Stimulated activated naive CD4-positive, alpha-beta T cell (primary cell): ENCODE measurements at regions not wholly inside any gene's neighbourhood (a gene's known extent, or its start where the extent isn't known, plus 50 kb on each side); places are given as distances from the start of the nearest gene placed in this dataset.
A peak's percentile ranks its signal among the peaks of the same experiment; 100 is the strongest.

Experiments used
- DNase-seq, 6 experiments: peaks; one replicate each; lab custom pipeline; 2025; lab: John Stamatoyannopoulos, UW

DNA sequence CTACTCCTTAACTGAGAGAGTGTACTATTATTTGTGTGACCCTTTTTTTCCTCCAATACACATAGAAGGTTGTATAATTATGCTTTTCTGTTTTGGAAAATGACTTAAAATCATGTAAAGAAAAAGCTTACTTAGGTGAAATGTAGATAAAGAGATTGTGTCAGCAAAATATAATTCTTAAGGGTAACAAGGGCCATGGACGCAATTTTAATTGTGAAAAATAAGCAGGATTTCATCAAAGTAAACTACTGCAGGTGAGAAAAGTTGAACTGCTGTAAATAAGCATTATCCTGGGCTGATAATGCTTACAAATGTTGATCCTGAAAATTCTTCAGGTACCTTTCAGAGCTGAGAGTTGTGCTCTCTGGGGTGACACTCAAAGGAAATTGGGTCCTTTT lies 141.5 kb downstream of the RPIA start:
- no peak for DNase-seq

DNA sequence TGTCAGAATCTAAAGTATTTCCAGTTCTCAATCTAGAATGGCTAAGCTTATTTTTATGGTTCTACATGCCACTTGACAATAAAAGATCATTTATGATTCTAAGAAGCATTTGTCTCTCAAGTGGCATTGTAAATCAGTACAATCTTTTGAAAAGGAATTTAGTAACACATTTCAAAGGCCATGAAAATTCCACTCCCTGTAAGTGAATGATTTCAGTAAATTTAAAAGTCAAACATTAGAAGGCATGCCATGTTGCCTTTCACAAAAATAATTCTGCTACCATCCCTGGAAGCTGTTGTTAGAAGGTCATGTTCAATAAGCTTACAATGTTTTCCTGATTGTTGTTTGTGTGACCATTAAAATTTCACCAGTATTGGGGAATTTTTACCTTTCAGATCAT lies 142.9 kb downstream of the RPIA start:
- DNase-seq = no peak

DNA sequence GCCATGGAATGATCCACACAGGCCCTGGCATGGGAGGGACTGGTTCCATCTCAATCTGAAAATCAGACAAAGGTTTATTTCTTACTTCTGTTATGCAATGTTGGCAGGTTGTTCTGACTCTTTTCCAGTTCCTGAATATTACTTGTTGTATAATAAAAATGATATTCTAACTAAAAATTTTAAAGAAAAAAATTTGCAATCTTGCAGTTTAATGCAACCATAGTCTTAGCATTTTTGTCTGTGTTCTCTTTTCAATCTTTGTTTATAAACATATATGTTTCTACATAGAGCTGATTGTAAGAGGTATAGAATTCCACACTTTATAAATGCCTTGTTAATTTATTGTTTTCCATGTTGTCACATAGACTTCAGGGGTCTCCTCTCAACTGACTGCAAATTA lies 143.4 kb downstream of the RPIA start:
- DNase-seq = no peak

DNA sequence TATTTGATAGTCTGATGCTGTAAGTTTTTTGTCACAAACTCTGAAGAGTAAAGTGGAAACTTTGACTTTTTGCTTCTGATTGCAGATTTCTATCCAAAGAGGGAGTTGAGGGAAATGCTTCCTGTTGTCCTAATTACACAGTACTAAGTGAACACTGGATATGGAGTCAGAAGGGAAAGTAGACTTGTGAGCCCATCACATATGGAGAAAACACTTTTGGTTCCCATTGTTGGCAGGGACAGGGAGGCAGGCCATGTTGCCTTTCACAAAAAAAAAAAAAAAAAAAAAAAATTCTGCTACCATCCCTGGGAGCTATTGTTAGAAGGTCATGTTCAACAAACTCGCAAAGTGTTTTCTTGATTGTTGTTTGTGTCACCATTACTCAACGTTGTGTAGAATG lies 144.3 kb downstream of the RPIA start:
- DNase-seq = no peak

DNA sequence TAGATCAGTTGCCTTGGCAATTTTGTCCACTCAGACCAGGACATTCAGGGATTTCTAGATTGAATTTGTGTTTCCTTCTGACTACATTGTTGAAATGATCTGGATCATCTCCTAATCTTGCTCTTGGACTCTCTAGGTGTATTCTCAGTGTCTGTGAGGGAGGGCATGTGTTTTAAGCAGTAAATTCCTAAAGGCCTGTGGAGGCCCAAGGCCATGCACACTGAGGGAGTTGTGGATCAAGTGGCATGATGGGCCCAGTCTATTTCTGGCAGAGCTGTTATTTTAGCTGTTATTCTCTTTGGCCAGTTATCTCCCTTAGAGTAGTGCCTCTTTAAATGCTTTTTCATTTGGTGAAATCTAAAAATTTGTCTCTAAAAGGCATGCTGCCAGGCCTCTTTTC lies 144.9 kb downstream of the RPIA start:
- DNase-seq = no peak

DNA sequence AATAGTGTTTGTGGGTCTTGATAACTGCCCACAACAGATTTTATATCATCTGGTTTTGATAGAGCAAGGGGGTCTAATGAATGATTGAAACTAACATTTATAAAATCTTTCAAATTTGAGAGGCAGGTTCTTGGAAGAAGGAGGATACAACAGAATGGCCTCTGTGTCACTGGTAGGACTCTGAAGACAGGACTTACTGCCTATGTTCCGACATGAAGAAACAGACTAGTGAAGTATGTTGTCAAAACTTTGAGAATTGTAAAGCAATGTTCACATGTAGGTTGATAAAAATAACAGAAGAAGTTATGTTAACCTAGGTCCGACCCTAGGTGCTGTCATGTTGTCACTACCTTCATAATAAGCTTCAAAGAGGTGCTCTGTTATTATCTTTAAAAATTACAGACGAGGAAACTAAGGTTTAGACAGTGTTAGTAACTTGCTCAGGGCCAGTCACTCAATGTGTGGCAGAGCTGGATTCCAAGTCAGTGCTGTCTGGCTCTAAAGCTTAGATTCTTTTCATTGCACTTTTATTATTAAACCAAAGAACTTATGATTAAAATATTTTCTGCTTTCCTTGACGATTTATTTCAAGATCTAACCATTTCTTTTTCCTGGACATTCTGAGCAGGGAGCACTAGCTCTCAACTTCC lies 146.2 kb downstream of the RPIA start:
- no peak for DNase-seq

DNA sequence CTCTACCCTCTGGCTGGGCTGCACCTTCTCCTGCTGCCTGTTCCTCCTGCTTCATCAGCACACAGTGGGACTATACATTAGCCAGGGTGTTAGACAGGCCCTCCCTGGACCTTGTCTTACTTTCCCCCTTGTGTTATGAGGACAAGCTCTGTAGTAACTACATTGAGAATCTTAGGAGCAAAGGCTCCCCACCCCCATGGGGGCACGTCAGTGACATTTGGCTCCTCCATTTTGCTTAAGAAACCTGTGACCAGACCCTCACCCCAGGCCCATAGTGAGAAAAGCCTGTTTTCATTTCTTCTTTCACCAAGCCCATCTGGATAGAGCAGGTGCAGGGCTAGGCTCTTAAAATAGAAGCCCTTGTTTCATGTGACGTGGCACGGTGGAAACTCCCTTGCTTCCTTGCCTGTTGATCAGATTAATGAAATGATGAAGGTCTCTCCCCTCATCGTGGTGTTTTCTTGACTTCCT lies 146.7 kb downstream of the RPIA start:
- DNase-seq = no peak

DNA sequence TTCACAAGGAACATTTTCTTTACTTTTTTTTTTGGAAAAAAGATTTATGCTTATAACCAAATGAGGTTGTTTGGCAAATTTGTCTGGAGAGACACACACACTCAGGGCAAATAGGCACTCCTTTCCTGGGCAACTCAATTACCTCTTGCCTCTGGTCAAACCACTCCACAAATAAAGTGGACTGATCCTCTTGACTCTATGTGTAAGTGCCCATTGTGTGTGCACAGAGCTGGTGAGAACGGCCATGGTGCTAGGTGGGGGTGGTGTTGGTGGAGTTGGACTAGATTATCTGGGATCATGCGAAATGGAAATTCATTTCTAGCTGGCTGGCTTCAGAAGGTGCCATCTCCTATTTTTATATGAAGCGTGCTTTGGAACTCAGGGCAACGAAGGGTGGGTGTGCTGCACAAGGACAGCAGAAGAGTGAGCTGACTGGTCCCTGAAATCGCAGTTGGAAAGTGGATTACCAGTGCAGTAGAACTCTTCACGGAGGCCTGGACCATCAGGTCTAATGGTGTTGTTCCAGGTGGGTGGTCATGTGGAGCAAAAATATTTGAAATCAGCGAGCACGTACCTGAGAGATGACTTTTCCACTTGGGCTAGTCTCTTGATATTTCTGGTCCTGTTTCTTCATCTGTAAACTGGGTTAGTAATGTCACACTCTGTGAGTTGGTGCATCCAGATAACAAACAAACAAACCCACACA lies 149.9 kb downstream of the RPIA start:
- no peak for DNase-seq

DNA sequence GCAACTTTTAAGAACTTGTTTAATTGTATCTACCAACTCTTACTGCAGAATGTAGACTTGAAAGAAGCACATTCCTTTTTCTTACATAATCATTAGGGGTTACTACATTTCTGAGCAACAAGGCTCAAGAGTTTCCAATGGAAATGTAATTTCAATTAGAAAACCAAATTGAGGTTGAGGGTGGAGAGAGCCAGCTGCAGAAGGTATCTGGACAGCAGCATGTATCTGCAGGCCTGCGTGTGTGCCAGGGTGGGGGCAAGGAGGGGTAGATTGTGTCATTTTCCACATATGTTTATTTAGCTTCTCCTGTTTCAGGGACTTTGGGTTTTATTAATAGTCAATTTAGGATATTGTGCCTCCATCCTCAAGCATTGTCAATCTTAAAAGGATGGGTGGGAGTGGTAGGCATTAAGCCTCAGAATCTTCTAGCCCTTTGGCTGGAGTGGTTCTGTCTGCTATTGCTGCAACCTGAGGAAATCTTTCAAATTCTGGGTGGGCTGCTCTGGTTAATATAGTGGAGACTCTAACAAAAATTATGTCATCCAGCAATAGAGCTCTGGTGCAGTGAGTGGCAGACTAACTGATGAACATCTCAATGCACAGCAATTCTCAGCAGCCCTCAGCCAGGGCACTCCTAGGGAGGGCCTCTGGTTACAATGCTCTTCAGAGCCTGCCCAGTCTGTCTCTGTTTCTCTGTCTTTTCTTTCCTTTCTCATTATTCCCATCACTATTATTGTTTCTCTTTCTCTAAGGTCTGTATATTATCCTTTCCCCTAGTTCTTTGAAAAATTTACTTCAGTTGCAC lies 151.4 kb downstream of the RPIA start:
- no peak for DNase-seq

DNA sequence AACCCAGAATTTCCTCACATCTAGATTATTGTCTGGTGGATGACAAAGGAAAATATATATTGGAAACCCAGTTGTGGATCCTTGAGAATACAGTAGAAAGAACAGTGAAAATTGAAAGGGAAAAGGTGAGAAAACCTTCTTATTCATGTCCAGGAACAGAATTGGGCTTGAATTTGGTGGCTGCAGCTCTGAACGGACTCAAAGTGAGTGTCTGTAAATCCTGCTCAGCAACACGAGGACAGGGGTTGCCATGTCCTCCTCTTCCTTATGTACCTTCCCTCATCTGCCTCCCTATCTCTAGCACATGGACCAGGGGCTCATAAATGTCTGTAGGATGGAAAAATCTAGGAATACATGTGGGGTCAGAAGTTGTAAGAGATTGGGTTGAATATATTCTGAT lies 152.2 kb downstream of the RPIA start:
- no peak for DNase-seq

DNA sequence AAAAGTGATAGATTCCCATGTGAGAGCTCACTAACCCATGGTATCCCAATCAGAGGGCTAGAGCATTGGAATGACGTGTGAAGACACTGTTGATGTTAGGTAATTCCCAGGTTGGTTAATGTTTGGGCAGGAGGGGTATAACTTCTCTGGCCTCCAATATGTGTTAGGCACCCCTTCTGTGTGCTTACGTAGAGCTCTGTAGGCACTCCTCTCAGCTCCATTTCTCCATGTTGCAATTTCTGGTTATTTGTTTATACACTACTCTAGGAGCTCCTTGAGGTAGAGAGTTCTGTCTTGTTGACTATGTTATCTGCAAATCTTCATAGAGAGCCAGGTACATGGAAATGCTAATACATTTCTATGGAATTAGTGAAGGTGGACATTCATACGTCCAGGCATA lies 153.5 kb downstream of the RPIA start:
- DNase-seq = no peak

DNA sequence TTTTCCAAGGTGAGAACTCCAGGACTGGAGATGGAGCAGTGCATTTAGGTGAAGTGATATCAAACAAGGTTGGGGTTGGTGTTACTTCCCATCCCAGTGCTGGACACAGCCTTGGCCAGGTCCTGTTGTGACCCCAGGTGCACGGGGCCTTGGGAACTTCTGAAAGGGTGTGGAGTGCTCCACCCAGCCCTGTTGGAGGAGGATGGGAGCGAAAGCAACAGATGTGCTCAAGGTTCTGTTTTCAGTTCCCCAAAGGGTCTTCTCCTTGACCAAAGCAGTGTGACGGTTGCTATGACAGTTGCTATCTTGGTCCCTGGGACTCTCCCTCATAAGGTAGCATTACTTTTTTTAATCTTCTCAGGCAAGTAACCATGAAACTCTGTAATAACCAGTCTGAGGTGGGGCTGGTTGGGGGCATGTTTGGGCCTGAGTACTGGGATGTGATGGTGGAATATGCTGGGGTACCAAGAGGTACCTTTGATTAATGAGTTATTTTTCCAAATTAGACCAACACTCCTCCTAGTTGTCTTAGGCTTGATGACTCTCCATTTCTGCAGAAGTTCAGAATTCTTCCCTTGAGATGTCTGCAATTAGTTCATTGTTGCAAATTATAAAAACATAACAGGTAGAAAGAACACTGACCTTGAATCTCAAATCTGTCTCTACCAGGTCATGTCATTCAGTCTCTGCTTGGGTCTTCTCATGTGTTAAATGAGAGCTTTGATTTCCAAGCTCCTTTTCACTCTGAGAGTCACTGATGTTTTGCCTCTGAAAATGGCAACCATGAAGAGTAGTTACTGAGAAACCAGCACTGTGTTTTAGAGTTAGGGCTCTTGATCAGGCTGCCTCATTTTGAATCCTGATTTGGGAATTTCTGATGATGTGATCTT lies 154.5 kb downstream of the RPIA start:
- DNase-seq = no peak

DNA sequence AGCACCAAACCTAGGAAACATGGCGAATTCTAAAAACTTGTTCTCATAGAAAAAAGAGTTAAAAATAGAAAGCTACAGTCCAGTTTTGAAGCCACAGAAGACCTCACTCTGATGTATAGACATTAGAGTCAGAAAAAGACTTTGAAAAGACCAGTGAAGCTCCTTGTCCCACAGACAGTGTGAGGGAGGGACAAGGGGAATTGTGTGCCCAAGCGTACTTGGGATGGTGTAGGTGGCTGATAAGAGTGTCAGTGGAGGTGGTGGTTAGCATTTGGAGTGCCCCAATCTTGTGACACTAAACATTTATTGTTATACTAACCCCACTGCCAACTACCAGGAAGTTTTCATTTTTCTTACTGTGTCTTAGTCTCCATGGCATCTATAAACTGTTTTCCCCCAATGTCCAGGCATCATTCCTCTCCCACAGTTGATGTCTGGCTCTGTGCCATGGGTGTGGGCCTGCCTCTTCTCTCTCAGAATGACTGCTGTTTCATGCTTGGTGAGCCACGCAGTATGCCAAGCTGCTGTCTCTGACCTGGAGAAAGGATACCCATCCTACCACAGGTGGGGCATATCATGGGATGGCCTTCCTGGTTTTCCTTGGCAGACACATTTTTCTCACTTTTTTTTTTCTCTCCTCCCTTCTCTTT lies 161.4 kb downstream of the RPIA start:
- DNase-seq = no peak

DNA sequence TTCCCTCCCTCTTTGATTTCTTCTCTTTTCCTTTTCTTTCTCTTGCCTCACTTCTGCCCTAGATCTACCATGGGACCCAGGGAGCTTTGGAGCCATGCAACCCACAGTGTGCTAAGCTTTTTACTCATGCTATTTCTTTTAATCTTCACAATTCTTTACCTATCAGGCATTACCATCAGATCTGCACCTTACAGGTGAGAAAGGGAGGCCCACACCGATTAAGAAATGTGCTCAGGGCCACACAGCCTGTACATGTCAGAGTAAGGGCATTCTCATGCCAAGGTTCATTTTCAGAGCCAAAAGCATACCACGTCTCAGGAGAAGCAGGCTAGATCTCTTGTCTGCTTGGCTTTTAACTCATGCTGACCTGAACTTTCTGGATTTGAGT lies 161.9 kb downstream of the RPIA start:
- no peak for DNase-seq

DNA sequence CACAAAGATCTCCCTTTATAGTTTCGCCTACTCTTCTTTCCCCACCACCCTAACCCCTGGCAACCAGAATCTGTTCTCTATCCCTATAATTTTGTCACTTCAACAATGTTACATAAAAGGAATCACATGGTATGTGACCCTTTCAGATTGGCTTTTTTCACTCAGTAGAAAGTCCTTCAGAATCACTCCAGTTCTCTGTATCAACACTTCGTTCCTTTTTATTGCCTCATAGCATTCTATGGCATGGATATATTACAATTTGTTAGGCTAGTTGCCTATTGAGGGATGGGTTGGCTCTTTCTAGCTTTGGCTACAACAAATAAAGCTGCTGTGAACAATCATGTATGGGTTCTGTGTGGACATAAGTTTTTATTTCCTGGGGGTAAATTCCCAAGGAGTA lies 163.1 kb downstream of the RPIA start:
- no peak for DNase-seq

DNA sequence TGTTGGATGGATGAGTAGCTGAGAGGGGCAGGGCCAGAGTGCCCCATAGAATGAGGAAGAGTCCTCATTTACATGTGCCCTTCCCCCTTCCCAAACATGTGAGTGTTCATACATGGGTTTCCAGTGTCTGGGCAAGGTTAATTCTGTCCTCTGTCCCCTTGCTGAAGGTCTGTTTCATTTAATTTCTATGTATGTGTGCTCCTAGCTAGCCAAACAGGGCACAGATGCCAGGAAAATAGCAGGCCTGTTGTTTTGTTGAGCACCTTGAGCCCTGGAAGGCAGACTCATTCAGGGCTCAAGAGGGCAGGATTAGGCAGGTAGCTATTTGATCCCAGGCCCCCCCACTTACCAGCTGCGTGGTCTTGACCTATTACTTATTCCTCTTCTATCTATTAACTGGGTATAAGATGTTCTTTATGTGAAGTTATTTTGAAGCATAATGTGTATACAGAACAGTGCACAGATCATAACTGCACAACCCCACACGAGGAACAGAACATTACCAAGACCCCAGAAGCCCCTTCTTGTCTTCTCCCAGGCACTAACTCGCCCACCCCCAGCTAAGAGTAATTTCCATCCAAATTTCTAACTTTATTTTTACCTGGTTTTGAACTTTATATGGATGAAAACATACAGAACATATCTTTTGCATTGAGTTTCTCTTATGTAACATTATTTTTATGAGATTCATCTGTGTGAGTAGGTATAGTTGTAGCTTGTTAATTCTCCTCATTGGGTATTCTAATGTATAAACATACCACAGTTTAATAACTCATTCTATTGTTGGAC lies 164.3 kb downstream of the RPIA start:
- no peak for DNase-seq

DNA sequence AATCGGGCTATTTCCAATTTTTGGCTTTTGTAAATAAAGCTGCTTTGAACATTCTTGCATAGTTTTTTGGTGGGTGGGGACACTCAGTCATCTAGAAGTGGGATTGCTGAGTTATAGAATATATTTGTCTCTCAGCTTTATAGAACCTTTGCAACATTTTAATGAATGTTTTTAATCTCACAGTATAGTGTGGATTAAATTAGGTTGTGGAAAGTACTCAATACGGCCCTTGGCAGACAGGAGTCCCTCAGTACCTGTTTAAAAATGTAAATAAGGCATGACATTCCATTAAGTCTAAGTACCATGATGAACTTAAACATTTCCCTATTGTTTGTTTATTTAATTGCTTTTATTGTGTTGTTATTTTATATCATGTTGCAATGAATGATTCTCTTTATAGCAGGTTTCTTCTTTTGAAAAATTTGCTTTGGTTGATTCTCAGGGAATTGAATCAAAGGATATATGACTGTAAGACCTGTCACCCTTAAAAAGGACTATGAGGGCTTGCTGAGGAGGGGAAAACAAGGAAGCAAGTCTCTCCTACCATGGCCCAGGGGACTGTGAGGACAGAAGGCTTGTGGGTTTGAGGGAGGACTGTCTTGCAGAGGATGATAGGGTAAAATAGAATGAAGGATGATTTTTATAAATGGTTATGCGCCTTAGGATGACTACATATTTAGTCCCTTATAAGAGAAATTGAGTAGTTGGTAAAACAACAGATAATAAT lies 165.1 kb downstream of the RPIA start:
- no peak for DNase-seq

DNA sequence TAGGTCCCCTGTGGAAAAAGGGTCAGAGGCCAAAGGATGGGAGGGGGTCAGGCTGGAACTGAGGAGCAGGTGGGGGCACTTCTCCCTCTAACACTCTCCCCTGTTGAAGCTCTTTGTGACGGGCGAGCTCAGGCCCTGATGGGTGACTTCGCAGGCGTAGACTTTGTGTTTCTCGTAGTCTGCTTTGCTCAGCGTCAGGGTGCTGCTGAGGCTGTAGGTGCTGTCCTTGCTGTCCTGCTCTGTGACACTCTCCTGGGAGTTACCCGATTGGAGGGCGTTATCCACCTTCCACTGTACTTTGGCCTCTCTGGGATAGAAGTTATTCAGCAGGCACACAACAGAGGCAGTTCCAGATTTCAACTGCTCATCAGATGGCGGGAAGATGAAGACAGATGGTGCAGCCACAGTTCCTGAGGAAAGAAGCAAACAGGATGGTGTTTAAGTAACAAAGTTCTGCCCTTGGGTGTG lies 165.8 kb downstream of the RPIA start:
- peak in 1 of 6 experiments; percentile 88 for DNase-seq

DNA sequence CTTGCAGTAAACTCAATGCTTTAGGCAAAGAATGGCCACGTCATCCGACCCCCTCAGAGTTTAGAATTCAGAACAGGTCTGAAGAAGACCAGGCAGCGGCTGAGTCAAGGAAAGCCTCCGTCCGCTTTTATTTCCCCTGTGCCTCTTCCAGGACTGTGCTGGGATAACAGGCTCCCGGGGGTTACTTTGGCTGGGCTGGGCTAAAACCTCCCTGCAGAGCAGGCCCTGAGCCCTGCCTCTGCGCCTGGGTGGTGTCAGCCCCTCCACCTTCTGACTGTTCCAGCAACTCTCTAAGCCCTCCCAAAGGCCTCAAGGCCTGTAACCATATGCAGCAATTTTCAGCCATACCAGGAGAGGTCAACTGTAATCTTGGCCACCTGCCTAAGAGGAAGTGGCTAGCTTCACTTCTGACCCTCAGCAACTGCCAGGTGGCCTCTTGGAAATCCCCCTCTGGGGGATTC lies 166.5 kb downstream of the RPIA start:
- DNase-seq = no peak

DNA sequence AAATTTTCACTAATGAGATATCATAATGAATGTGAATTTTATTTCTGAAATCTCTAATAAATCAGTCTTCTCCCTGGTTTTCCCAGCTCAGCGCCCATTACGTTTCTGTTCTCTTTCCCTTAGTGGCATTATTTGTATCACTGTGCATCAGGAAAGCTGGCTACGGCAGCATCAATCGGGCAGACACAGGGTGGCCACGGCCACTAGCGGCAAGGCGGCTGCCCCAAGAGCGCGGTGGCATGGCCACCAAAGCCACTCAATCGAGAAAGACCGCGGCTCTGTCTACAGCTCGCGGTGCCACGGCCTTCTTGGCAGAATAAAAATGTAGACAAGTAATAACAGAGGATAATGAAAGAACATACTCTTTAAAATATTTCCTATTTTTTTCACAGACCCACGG lies 168.0 kb downstream of the RPIA start:
- no peak for DNase-seq
